IgD-negative memory B cell (primary cell): ENCODE measurements at regions not wholly inside any gene's neighbourhood (a gene's known extent, or its start where the extent isn't known, plus 50 kb on each side); places are given as distances from the start of the nearest gene placed in this dataset.

ENCODE experiments used
- H3K27ac Mint-ChIP-seq, 3 donors: one replicate each; pipeline ENCODE4 v1.8.0; 2020 to 2022; ENCODE audit warnings: mild to moderate bottlenecking in 3 of 3, mixed read lengths in 3 of 3, moderate library complexity in 1 of 3
- H3K27me3 Mint-ChIP-seq: one replicate; pipeline ENCODE4 v1.8.0; 2021; ENCODE audit warnings: mixed read lengths
- H3K36me3 Mint-ChIP-seq: one replicate; pipeline ENCODE4 v1.8.0; 2020; ENCODE audit warnings: mild to moderate bottlenecking, mixed read lengths
- H3K4me1 Mint-ChIP-seq, 3 donors: one replicate each; pipeline ENCODE4 v1.8.0; 2020 to 2022; ENCODE audit warnings: mixed read lengths in 3 of 3, mild to moderate bottlenecking in 1 of 3
- H3K4me3 Mint-ChIP-seq, 4 donors: one replicate each; pipeline ENCODE4 v1.8.0; 2020 to 2022; ENCODE audit warnings: mild to moderate bottlenecking in 4 of 4, mixed read lengths in 4 of 4, moderate library complexity in 3 of 4
- H3K9me3 Mint-ChIP-seq, 3 donors: one replicate each; pipeline ENCODE4 v1.8.0; 2020 to 2021; ENCODE audit warnings: mixed read lengths in 3 of 3, mild to moderate bottlenecking in 1 of 3

DNA sequence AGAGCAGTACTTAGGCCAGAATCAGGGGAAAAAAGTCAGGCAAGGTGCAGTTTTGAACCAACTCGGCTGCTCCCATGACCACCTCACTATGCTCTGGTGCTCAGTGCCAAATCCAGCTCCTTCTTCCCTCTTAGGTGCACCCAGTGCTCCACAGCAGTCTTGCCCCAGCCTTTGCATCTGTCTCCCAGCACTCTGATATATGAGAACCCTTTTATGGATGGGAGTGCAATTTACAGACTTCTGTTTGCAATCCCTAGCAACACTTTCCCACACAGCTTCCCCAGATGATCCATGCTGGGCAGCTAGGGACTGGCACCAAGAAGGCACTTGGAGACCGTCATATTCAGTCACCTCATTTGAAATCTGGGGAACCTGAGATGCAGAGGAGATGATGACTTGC is 267.9 kb upstream of the CCL2 start:
- Mint-ChIP-seq H3K9me3 (peaks cover 0 to 5% (median 4%) of the 10 kb centered on the region in 3 donors), H3K4me1 (no peaks in the 10 kb centered on the region), H3K27me3 (peaks cover 7% of the 10 kb centered on the region)

GRCh38 chr17:33989361-33990148 is 265.5 kb upstream of the CCL2 start:
- Mint-ChIP-seq H3K4me1 (no peaks in the 10 kb centered on the region), H3K36me3 (peaks cover 3% of the 10 kb centered on the region), H3K27ac (no peak overlapping the region), H3K9me3 (peaks cover 0 to 5% (median 4%) of the 10 kb centered on the region in 3 donors), H3K27me3 (peaks cover 7% of the 10 kb centered on the region), H3K4me3 (no peak overlapping the region)

More for the DNA sequence above, 267.9 kb upstream of the CCL2 start:
- H3K4me3 Mint-ChIP-seq = no peak overlapping the region
- no peak overlapping the region for H3K27ac Mint-ChIP-seq
- peaks cover 3% of the 10 kb centered on the region for H3K36me3 Mint-ChIP-seq

- Mint-ChIP-seq H3K4me3 (no peak overlapping the region), H3K9me3 (peaks cover 3 to 7% (median 4%) of the 10 kb centered on the region in 3 donors), H3K27ac (no peak overlapping the region), H3K4me1 (no peaks in the 10 kb centered on the region), H3K36me3 (peaks cover 3% of the 10 kb centered on the region), H3K27me3 (peaks cover 7% of the 10 kb centered on the region)
Observed at GRCh38 chr17:33990943-33991706, 264.0 kb upstream of the CCL2 start.

- Mint-ChIP-seq H3K27me3 (peaks cover 7% of the 10 kb centered on the region), H3K4me3 (no peak overlapping the region), H3K36me3 (peaks cover 2% of the 10 kb centered on the region), H3K27ac (no peak overlapping the region), H3K9me3 (peaks cover 4 to 9% (median 4%) of the 10 kb centered on the region in 3 donors), H3K4me1 (no peaks in the 10 kb centered on the region)
Observed at GRCh38 chr17:33992113-33992512, 263.0 kb upstream of the CCL2 start.

DNA sequence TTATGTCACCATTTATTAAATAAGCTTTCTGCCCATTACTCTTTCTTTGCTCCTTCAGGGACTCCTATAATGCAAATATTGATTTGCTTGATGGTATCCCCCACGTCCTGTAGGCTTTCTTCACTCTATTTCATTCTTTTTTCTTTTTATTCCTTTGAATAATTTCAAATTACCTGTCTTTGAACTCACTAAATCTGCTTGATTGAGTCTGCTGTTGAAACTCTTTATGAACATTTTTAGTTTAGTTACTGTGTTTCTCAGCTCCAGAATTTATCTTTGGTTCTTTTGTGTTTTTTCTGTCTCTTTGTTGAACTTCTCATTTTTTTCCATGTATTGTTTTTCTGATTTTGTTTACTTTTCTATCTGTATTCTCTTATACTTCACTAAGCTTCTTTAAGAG is 254.4 kb upstream of the CCL2 start:
- no peak overlapping the region for H3K27ac Mint-ChIP-seq
- H3K4me3 Mint-ChIP-seq = peak overlapping the region in 1 of 4 donors; percentile 14
- H3K36me3 Mint-ChIP-seq = peaks cover 2% of the 10 kb centered on the region
- H3K9me3 Mint-ChIP-seq = peaks cover 8 to 25% (median 24%) of the 10 kb centered on the region in 3 donors
- peaks cover 5% of the 10 kb centered on the region for H3K27me3 Mint-ChIP-seq
- H3K4me1 Mint-ChIP-seq = no peaks in the 10 kb centered on the region

DNA sequence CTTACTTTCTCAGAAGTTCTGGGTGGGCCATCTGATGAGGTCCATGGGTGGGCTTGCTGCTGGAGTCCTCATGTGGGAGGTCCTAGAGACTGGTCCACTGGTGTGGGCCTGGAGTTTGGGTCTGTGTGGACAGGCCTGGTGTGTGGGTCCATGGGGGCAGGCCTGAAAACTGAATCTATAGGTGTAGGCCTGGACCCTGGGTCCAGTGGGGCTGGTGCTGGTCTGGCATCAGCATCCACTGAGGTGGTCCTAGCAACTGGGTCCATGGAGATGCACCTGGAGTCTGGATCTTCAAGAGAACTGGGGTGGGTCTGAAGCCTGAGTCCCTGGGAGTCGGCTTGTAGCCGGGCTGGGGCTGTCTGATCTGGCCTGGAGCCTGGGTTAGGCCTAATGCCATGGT is 253.8 kb upstream of the CCL2 start:
- H3K36me3 Mint-ChIP-seq = peaks cover 2% of the 10 kb centered on the region
- H3K9me3 Mint-ChIP-seq = peaks cover 8 to 21% (median 21%) of the 10 kb centered on the region in 3 donors
- no peak overlapping the region for H3K4me3 Mint-ChIP-seq
- peaks cover 8% of the 10 kb centered on the region for H3K27me3 Mint-ChIP-seq
- no peak overlapping the region for H3K27ac Mint-ChIP-seq
- no peaks in the 10 kb centered on the region for H3K4me1 Mint-ChIP-seq

GRCh38 chr17:34006126-34006525 is 249.0 kb upstream of the CCL2 start:
- peaks cover 8% of the 10 kb centered on the region for H3K27me3 Mint-ChIP-seq

GRCh38 chr17:34008125-34008524 is 247.0 kb upstream of the CCL2 start:
- no peaks in the 10 kb centered on the region for H3K36me3 Mint-ChIP-seq
- H3K27me3 Mint-ChIP-seq = peaks cover 14% of the 10 kb centered on the region
- H3K27ac Mint-ChIP-seq = no peak overlapping the region
- no peak overlapping the region for H3K4me3 Mint-ChIP-seq
- no peaks in the 10 kb centered on the region for H3K4me1 Mint-ChIP-seq
- H3K9me3 Mint-ChIP-seq = no peaks in the 10 kb centered on the region

More at GRCh38 chr17:34006126-34006525, 249.0 kb upstream of the CCL2 start:
- Mint-ChIP-seq H3K4me1 (no peaks in the 10 kb centered on the region), H3K36me3 (no peaks in the 10 kb centered on the region), H3K4me3 (no peak overlapping the region), H3K9me3 (peaks cover 3 to 6% (median 6%) of the 10 kb centered on the region in 3 donors), H3K27ac (no peak overlapping the region)

- no peak overlapping the region for H3K27ac Mint-ChIP-seq
- no peak overlapping the region for H3K4me3 Mint-ChIP-seq
- no peaks in the 10 kb centered on the region for H3K4me1 Mint-ChIP-seq
- H3K36me3 Mint-ChIP-seq = no peaks in the 10 kb centered on the region
- peaks cover 14% of the 10 kb centered on the region for H3K27me3 Mint-ChIP-seq
- no peaks in the 10 kb centered on the region for H3K9me3 Mint-ChIP-seq
Observed at GRCh38 chr17:34009912-34010311, 245.2 kb upstream of the CCL2 start.

GRCh38 chr17:34010534-34010933 is 244.6 kb upstream of the CCL2 start:
- Mint-ChIP-seq H3K36me3 (no peaks in the 10 kb centered on the region), H3K9me3 (no peaks in the 10 kb centered on the region), H3K4me3 (no peak overlapping the region), H3K4me1 (no peaks in the 10 kb centered on the region), H3K27me3 (peaks cover 12% of the 10 kb centered on the region), H3K27ac (no peak overlapping the region)

- no peak overlapping the region for H3K27ac Mint-ChIP-seq
- peaks cover 9% of the 10 kb centered on the region for H3K27me3 Mint-ChIP-seq
- H3K36me3 Mint-ChIP-seq = no peaks in the 10 kb centered on the region
- no peaks in the 10 kb centered on the region for H3K9me3 Mint-ChIP-seq
- no peaks in the 10 kb centered on the region for H3K4me1 Mint-ChIP-seq
- no peak overlapping the region for H3K4me3 Mint-ChIP-seq
Observed at GRCh38 chr17:34011599-34011998, 243.5 kb upstream of the CCL2 start.

DNA sequence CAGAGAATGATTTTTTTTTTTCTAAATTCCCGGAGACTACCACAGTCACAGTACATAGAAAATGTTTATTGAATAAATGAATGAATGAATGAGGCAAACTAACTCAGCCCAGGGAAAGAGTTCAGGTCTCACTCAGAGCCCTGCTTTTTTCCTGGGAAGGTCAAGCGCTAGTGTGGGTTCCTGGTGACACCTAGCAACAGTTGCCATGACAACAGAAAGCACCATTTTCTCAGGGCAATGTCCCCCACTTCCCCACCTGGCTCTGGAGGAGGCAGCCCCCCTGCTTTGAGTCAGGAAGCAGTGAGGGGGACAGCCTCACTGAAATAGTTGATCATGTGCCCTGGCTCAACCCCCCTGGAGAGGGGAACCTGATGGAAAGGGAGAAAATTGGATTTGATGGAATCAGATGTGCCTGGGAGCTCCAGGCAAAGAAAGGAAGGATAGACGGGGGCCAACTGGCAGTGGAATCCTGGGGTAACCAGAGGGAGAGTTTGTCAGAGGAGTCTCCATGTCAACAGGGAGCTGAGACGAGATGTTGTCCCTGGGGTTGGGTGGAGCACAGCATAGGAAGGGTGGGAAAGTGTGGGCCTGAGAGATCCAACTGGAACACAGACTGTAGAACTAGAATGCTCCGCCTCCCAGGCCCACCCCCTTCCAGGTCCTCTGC is 242.2 kb upstream of the CCL2 start:
- H3K36me3 Mint-ChIP-seq = no peaks in the 10 kb centered on the region
- no peak overlapping the region for H3K4me3 Mint-ChIP-seq
- no peaks in the 10 kb centered on the region for H3K4me1 Mint-ChIP-seq
- H3K9me3 Mint-ChIP-seq = no peaks in the 10 kb centered on the region
- H3K27ac Mint-ChIP-seq = no peak overlapping the region
- peaks cover 9% of the 10 kb centered on the region for H3K27me3 Mint-ChIP-seq

- no peaks in the 10 kb centered on the region for H3K9me3 Mint-ChIP-seq
- no peaks in the 10 kb centered on the region for H3K4me1 Mint-ChIP-seq
- no peaks in the 10 kb centered on the region for H3K36me3 Mint-ChIP-seq
Observed at GRCh38 chr17:34015253-34015652, 239.8 kb upstream of the CCL2 start.

GRCh38 chr17:34024386-34024785 is 230.7 kb upstream of the CCL2 start:
- H3K27ac Mint-ChIP-seq = no peak overlapping the region
- no peak overlapping the region for H3K4me3 Mint-ChIP-seq
- H3K36me3 Mint-ChIP-seq = no peaks in the 10 kb centered on the region
- peaks cover 0 to 3% (median 0%) of the 10 kb centered on the region in 3 donors for H3K9me3 Mint-ChIP-seq
- no peaks in the 10 kb centered on the region for H3K4me1 Mint-ChIP-seq
- peaks cover 10% of the 10 kb centered on the region for H3K27me3 Mint-ChIP-seq

More at GRCh38 chr17:34015253-34015652, 239.8 kb upstream of the CCL2 start:
- Mint-ChIP-seq H3K27ac (no peak overlapping the region), H3K4me3 (no peak overlapping the region), H3K27me3 (peaks cover 9% of the 10 kb centered on the region)
